Suprapubic skin (tissue), 4 donors: ENCODE measurements at regions not wholly inside any gene's neighbourhood (a gene's known extent, or its start where the extent isn't known, plus 50 kb on each side); places are given as distances from the start of the nearest gene placed in this dataset.

Source experiments
- DNase-seq, 2 donors: peaks; one replicate each; pipeline ENCODE4 v3.0.0-alpha.2; 2019; ENCODE audit warnings: low spot score in 2 of 2
- H3K27ac ChIP-seq: fragments of 200-600 bp; sonication (generic); one replicate; pipeline ENCODE4 v1.5.1; 2019
- H3K27me3 ChIP-seq: fragments of 200-600 bp; sonication (generic); one replicate; pipeline ENCODE4 v1.5.1; 2019
- H3K36me3 ChIP-seq: fragments of 200-600 bp; sonication (generic); one replicate; pipeline ENCODE4 v1.5.1; 2019
- H3K4me1 ChIP-seq: fragments of 200-600 bp; sonication (generic); one replicate; pipeline ENCODE4 v1.5.1; 2019
- H3K4me3 ChIP-seq: fragments of 200-600 bp; sonication (generic); one replicate; pipeline ENCODE4 v1.5.1; 2019; ENCODE audit warnings: mild to moderate bottlenecking
- H3K9me3 ChIP-seq: fragments of 200-600 bp; sonication (generic); one replicate; pipeline ENCODE4 v1.5.1; 2019
- EP300 ChIP-seq: sonication (generic); formaldehyde crosslinking; IDR thresholded peaks from one replicate; pipeline ENCODE4 v1.6.1; 2017; ENCODE audit warnings: antibody characterized with exemption
- POLR2A ChIP-seq, 2 donors: fragments of 450-650 bp; IDR thresholded peaks; one replicate each; pipeline ENCODE4 v1.6.1; 2017; ENCODE audit warnings: antibody characterized with exemption in 2 of 2, mild to moderate bottlenecking in 2 of 2, moderate library complexity in 2 of 2
- POLR2AphosphoS5 ChIP-seq, 3 donors: sonication (generic); formaldehyde crosslinking; IDR thresholded peaks; one replicate each; pipeline ENCODE4 v1.6.1; 2017; ENCODE audit warnings: antibody characterized with exemption in 3 of 3
- WGBS: methylation state at CpG from one replicate; pipeline ENCODE4 v1.1.5; 2018; 5-methylcytosine and 5-hydroxymethylcytosine counted together
- TF ChIP-seq, protein P1 (sequence below), 2 donors: fragments of 200-600 bp in 1 of 2; fragments of 450-650 bp in 1 of 2; sonication (generic) in 1 of 2; IDR thresholded peaks; one replicate each; pipeline ENCODE4 v1.5.1; 2016 to 2019; ENCODE audit warnings: antibody characterized with exemption in 2 of 2, mild to moderate bottlenecking in 1 of 2, moderate library complexity in 1 of 2

DNA sequence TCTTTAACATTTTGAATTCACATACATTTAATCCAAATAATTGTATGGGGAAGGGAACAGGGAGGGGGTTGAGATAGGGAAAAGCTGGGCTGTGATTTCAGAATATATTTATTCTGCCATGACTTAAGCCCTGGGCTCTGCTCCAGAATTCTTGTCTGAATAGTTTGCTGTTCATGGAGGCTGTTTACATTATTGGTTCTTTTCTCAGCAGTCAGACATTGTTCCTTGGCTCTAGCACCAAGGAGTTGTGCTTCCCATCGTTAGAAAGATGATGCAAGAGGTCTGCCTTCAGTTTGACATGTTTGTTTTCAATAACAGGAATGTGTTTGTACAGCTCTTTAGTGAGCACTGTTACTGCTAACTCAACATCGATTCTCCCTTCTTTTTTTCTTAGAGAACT lies 198.8 kb upstream of the CDYL start:
- no peak for DNase-seq
- TF ChIP-seq, protein P1, sequence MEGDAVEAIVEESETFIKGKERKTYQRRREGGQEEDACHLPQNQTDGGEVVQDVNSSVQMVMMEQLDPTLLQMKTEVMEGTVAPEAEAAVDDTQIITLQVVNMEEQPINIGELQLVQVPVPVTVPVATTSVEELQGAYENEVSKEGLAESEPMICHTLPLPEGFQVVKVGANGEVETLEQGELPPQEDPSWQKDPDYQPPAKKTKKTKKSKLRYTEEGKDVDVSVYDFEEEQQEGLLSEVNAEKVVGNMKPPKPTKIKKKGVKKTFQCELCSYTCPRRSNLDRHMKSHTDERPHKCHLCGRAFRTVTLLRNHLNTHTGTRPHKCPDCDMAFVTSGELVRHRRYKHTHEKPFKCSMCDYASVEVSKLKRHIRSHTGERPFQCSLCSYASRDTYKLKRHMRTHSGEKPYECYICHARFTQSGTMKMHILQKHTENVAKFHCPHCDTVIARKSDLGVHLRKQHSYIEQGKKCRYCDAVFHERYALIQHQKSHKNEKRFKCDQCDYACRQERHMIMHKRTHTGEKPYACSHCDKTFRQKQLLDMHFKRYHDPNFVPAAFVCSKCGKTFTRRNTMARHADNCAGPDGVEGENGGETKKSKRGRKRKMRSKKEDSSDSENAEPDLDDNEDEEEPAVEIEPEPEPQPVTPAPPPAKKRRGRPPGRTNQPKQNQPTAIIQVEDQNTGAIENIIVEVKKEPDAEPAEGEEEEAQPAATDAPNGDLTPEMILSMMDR (IDR thresholded peaks at IDR 0.05) = no peak
- no peak for TF ChIP-seq EP300
- TF ChIP-seq POLR2A (IDR thresholded peaks at IDR 0.05) = no peak
- TF ChIP-seq POLR2AphosphoS5 (IDR thresholded peaks at IDR 0.05) = no peak
- no peak overlapping the region for H3K4me3 ChIP-seq
- no peaks in the 10 kb centered on the region for H3K36me3 ChIP-seq
- no peaks in the 10 kb centered on the region for H3K27me3 ChIP-seq
- no peaks in the 10 kb centered on the region for H3K9me3 ChIP-seq
- H3K4me1 ChIP-seq = peaks cover 4% of the 10 kb centered on the region
- H3K27ac ChIP-seq = peak overlapping the region; percentile 2
- 8% methylated on average over 2 of the region's 2 CpGs for WGBS

- no peak for DNase-seq
- H3K27ac ChIP-seq = no peak overlapping the region
- no peak overlapping the region for H3K4me3 ChIP-seq
- H3K4me1 ChIP-seq = peaks cover 4% of the 10 kb centered on the region
- 91% methylated on average over 5 of the region's 5 CpGs for WGBS
- TF ChIP-seq, protein P1 (IDR thresholded peaks at IDR 0.05) = no peak
- TF ChIP-seq EP300 = no peak
- no peaks in the 10 kb centered on the region for H3K27me3 ChIP-seq
- H3K9me3 ChIP-seq = peaks cover 3% of the 10 kb centered on the region
- H3K36me3 ChIP-seq = no peaks in the 10 kb centered on the region
Measured at GRCh38 chr6:4575714-4576113, 200.5 kb upstream of the CDYL start.

DNA sequence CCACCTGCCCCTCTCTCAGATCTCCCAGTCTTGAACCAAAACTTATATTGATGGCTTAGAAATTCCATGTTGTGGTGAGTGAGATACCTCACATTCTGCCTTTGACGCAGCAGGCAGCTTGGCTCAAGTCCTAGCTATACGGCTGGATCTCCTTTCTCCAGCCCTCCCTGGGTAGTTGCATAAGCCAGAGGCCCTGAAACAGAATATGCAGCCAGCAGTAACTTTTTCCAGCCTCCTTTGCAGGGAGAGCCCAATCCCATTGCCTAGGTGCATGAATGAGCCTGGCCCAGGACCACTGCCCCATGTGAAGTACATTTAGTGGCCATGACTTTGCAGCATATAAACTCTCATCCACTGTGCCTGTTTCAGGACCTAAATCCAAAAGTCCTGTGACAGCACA lies 202.2 kb upstream of the CDYL start:
- Histone ChIP-seq H3K27ac (no peak overlapping the region), H3K27me3 (no peaks in the 10 kb centered on the region), H3K4me3 (no peak overlapping the region), H3K9me3 (peaks cover 3% of the 10 kb centered on the region), H3K4me1 (peaks cover 4% of the 10 kb centered on the region), H3K36me3 (no peaks in the 10 kb centered on the region)
- DNase-seq = no peak
- TF ChIP-seq EP300 (no peak), POLR2A (IDR thresholded peaks at IDR 0.05) (no peak), POLR2AphosphoS5 (IDR thresholded peaks at IDR 0.05) (no peak)
- TF ChIP-seq, protein P1 (IDR thresholded peaks at IDR 0.05) = no peak
- 78% methylated on average over 2 of the region's 2 CpGs for WGBS

DNA sequence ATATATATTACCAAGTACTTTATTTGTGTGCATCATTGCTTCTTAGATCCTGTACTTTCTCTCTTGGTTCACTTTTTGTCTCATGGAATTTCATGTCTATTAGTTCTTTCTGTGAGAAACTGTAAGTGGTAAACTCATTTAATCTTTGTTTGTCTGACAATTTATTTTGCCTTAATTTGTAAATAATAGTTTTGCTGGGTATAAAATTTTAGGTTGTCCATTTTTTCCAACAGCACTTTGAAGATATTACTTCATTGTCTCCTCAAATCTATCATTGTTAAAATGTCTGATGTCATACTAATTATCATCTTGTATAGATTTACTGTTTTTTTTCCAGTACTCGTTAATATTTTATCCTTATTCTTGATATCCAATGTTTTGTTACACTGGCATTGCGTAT lies 205.2 kb upstream of the CDYL start:
- Histone ChIP-seq H3K36me3 (no peaks in the 10 kb centered on the region), H3K4me1 (no peaks in the 10 kb centered on the region), H3K27me3 (no peaks in the 10 kb centered on the region), H3K9me3 (peaks cover 3% of the 10 kb centered on the region), H3K4me3 (no peak overlapping the region), H3K27ac (no peak overlapping the region)
- TF ChIP-seq EP300 (no peak), POLR2AphosphoS5 (IDR thresholded peaks at IDR 0.05) (no peak), POLR2A (IDR thresholded peaks at IDR 0.05) (no peak)
- TF ChIP-seq, protein P1 (IDR thresholded peaks at IDR 0.05) = no peak
- no peak for DNase-seq
- 95% methylated on average over 2 of the region's 2 CpGs for WGBS

- H3K4me3 ChIP-seq = no peak overlapping the region
- H3K4me1 ChIP-seq = no peaks in the 10 kb centered on the region
- WGBS = 88% methylated on average over 5 of the region's 5 CpGs
- H3K27me3 ChIP-seq = no peaks in the 10 kb centered on the region
- H3K27ac ChIP-seq = no peak overlapping the region
- TF ChIP-seq, protein P1 (IDR thresholded peaks at IDR 0.05) = no peak
- TF ChIP-seq POLR2A (IDR thresholded peaks at IDR 0.05) (no peak), EP300 (no peak), POLR2AphosphoS5 (IDR thresholded peaks at IDR 0.05) (no peak)
- no peaks in the 10 kb centered on the region for H3K36me3 ChIP-seq
- H3K9me3 ChIP-seq = peaks cover 3% of the 10 kb centered on the region
- DNase-seq = no peak
Measured at GRCh38 chr6:4568138-4568537, 208.1 kb upstream of the CDYL start.
